ENCODE measurements at regions not wholly inside any gene's neighbourhood (a gene's known extent, or its start where the extent isn't known, plus 50 kb on each side); places are given as distances from the start of the nearest gene placed in this dataset.

- no peak for TF ChIP-seq MYC (CRISPR knock-in tag; IDR thresholded peaks at IDR 0.05; ENCODE audit: borderline replicate concordance)
- TF ChIP-seq ESRRA (CRISPR knock-in tag; IDR thresholded peaks at IDR 0.05; ENCODE audit: low read depth): no peak
- no peak for TF ChIP-seq ZNF354B (CRISPR knock-in tag; IDR thresholded peaks at IDR 0.05)
- no peak for TF ChIP-seq TFDP2 (CRISPR knock-in tag; IDR thresholded peaks at IDR 0.05)
- no peak for TF ChIP-seq MLXIP (CRISPR knock-in tag; IDR thresholded peaks at IDR 0.05; ENCODE audit: borderline replicate concordance)
- TF ChIP-seq ZNF574 (CRISPR knock-in tag; IDR thresholded peaks at IDR 0.05): peak; percentile 98
- peak; percentile 79 for TF ChIP-seq ZMYM4 (CRISPR knock-in tag; IDR thresholded peaks at IDR 0.05)
- no peak for TF ChIP-seq MTA1 (CRISPR knock-in tag; IDR thresholded peaks at IDR 0.05; ENCODE audit: borderline replicate concordance)
Measured at GRCh38 chr14:38618514-38618913, 362.6 kb upstream of the CLEC14A start (continued).

Data from HepG2 (cell line).